ENCODE measurements at regions not wholly inside any gene's neighbourhood (a gene's known extent, or its start where the extent isn't known, plus 50 kb on each side); places are given as distances from the start of the nearest gene placed in this dataset.

- Histone ChIP-seq H3K36me3 (ENCODE audit: insufficient read depth, low read length) (no peaks in the 10 kb centered on the region), H3K27ac (ENCODE audit: low read depth, low read length) (no peak overlapping the region), H3K4me1 (ENCODE audit: insufficient read depth, low read length) (no peaks in the 10 kb centered on the region), H4K20me1 (ENCODE audit: insufficient read depth, low read length) (no peaks in the 10 kb centered on the region), H3K27me3 (ENCODE audit: insufficient read depth, low read length) (peaks cover 9% of the 10 kb centered on the region), H3K9me3 (ENCODE audit: low read depth, low read length) (no peaks in the 10 kb centered on the region), H3K79me2 (ENCODE audit: insufficient read depth, low read length) (no peaks in the 10 kb centered on the region), H2AFZ (ENCODE audit: low read length) (no peak overlapping the region), H3K4me3 (ENCODE audit: insufficient read depth, low read length) (no peak overlapping the region), H3K4me2 (ENCODE audit: insufficient read depth, low read length) (no peak overlapping the region)
- no peak for DNase-seq (ENCODE audit: insufficient read length, low spot score, missing footprints)
- no peak for TF ChIP-seq CTCF (IDR thresholded peaks at IDR 0.05; ENCODE audit: extremely low read depth, low read depth, low read length)
Measured at GRCh38 chr5:133842846-133843611, 125.4 kb downstream of the C5orf15 start.

GRCh38 chr5:133841831-133842750 is 126.3 kb downstream of the C5orf15 start:
- peaks cover 9% of the 10 kb centered on the region for H3K27me3 ChIP-seq (ENCODE audit: insufficient read depth, low read length)
- no peak overlapping the region for H2AFZ ChIP-seq (ENCODE audit: low read length)
- no peaks in the 10 kb centered on the region for H3K36me3 ChIP-seq (ENCODE audit: insufficient read depth, low read length)
- no peak for TF ChIP-seq CTCF (IDR thresholded peaks at IDR 0.05; ENCODE audit: extremely low read depth, low read depth, low read length)
- H4K20me1 ChIP-seq (ENCODE audit: insufficient read depth, low read length), result no peaks in the 10 kb centered on the region
- H3K9me3 ChIP-seq (ENCODE audit: low read depth, low read length), result no peaks in the 10 kb centered on the region
- no peak overlapping the region for H3K4me2 ChIP-seq (ENCODE audit: insufficient read depth, low read length)
- H3K4me1 ChIP-seq (ENCODE audit: insufficient read depth, low read length), result no peaks in the 10 kb centered on the region
- DNase-seq (ENCODE audit: insufficient read length, low spot score, missing footprints), result no peak
- no peaks in the 10 kb centered on the region for H3K79me2 ChIP-seq (ENCODE audit: insufficient read depth, low read length)
- H3K4me3 ChIP-seq (ENCODE audit: insufficient read depth, low read length), result no peak overlapping the region
- no peak overlapping the region for H3K27ac ChIP-seq (ENCODE audit: low read depth, low read length)

- H3K27me3 ChIP-seq (ENCODE audit: insufficient read depth, low read length), result peaks cover 13% of the 10 kb centered on the region
- H2AFZ ChIP-seq (ENCODE audit: low read length), result no peak overlapping the region
Measured at GRCh38 chr5:133840168-133840567, 128.3 kb downstream of the C5orf15 start.

More at GRCh38 chr5:133840168-133840567, 128.3 kb downstream of the C5orf15 start:
- Histone ChIP-seq H3K79me2 (ENCODE audit: insufficient read depth, low read length) (no peaks in the 10 kb centered on the region), H3K36me3 (ENCODE audit: insufficient read depth, low read length) (no peaks in the 10 kb centered on the region), H4K20me1 (ENCODE audit: insufficient read depth, low read length) (no peaks in the 10 kb centered on the region), H3K4me3 (ENCODE audit: insufficient read depth, low read length) (no peak overlapping the region), H3K9me3 (ENCODE audit: low read depth, low read length) (no peaks in the 10 kb centered on the region), H3K27ac (ENCODE audit: low read depth, low read length) (no peak overlapping the region), H3K4me2 (ENCODE audit: insufficient read depth, low read length) (no peak overlapping the region), H3K4me1 (ENCODE audit: insufficient read depth, low read length) (no peaks in the 10 kb centered on the region)
- DNase-seq (ENCODE audit: insufficient read length, low spot score, missing footprints), result no peak
- no peak for TF ChIP-seq CTCF (IDR thresholded peaks at IDR 0.05; ENCODE audit: extremely low read depth, low read depth, low read length)
